Right kidney (tissue), 1 donor: ENCODE measurements at regions not wholly inside any gene's neighbourhood (a gene's known extent, or its start where the extent isn't known, plus 50 kb on each side); places are given as distances from the start of the nearest gene placed in this dataset.

Experiments used
- DNase-seq: peaks from one replicate; pipeline ENCODE4 v3.0.0-alpha.2; 2016

- no peak for DNase-seq
Measured at GRCh38 chr14:97446087-97446486, 648.9 kb downstream of the VRK1 start.

DNA sequence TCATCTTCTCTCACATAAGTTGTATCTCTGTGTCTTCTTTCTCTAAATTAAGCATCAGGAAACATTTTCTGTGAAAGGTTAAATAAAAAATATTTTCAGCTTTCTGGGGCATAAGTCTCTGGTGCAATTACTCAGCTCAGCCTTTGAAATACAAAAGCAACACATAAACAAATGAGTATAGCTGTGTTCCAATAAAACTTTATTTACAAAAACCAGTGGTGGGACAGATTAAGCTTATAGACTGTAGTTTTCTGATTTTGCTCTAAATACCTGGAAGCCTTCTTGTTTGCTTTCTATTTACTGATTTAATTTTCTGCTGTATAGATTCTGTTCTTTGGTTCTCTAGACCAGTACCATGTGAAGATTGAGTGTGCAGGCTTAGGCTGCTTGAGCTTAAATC is 655.1 kb downstream of the VRK1 start:
- DNase-seq = no peak

GRCh38 chr14:97453991-97454390 is 656.8 kb downstream of the VRK1 start:
- DNase-seq = no peak

- DNase-seq = no peak
Measured at GRCh38 chr14:97456462-97456861, 659.3 kb downstream of the VRK1 start.

GRCh38 chr14:97456958-97457357 is 659.8 kb downstream of the VRK1 start:
- no peak for DNase-seq

DNA sequence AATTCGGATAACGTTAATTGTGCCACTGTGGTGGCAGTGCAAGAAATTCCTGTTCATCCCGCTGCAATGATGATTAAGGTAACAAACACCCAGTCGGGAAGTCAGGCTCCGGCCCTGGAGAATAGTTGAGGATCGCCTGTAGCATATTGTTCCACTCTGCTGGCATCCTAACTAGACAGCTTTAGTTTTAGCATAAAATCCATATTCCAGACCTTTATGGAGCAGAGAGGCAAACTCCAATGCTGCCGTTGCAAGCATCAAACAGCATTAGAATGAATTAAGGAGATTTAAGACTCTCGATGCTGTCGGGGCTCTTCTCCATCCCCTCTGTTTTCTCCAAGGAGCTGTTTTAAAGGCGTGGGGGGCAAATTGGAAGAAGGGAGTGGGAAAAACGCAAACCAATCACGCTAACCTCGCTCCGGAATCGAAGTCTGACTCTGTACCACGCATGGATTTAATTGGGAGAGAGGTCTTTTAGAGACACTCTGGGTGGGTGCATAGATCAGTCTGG is 660.4 kb downstream of the VRK1 start:
- DNase-seq = no peak

DNA sequence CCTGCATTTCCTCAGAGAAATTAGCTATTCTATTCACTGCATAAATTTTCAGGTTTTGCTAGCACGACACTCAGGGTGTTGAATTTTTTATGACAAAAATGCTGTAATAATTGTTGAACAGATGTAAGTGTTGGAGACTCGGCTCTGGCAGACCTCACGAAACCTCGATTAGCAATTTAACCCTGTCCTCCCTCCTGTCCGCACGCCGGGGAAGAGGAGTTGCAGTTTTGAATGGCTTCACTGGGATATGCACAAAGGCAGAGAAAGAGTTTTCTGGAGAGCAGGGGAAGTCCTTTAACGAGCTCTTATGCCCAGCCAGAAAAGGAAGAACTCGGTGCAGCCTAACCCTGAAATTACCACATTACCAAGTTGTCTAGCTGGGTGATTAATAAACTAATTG is 661.1 kb downstream of the VRK1 start:
- no peak for DNase-seq

GRCh38 chr14:97458661-97459579 is 661.7 kb downstream of the VRK1 start:
- DNase-seq = peak; percentile 52

- DNase-seq = no peak
Measured at GRCh38 chr14:97462081-97462480, 664.9 kb downstream of the VRK1 start.

- no peak for DNase-seq
Measured at GRCh38 chr14:97468220-97468619, 671.0 kb downstream of the VRK1 start.

- DNase-seq = no peak
Measured at GRCh38 chr14:97477353-97477752, 680.2 kb downstream of the VRK1 start.

- no peak for DNase-seq
Measured at GRCh38 chr14:97485201-97485600, 688.0 kb downstream of the VRK1 start.

GRCh38 chr14:97486601-97487120 is 689.5 kb downstream of the VRK1 start:
- DNase-seq = no peak

DNA sequence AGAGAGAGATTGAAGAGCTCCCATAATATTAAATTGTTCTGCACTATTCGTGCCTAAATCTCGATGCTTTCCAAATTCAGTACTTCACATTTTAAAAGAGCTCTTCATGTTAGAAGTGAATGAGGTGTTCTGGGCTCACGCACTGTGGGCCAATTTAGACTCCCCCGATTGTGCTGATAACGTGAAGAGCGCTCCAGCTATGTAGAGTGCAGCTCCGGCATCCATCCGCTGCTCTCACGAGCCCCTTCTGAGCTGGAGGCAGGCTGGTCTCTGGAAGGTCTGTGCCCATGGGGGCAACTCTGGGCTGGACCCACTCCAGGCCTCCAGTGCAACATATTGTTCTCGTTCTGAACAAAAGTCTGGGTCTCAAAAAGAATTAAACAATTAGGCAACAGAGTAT is 692.6 kb downstream of the VRK1 start:
- no peak for DNase-seq

DNA sequence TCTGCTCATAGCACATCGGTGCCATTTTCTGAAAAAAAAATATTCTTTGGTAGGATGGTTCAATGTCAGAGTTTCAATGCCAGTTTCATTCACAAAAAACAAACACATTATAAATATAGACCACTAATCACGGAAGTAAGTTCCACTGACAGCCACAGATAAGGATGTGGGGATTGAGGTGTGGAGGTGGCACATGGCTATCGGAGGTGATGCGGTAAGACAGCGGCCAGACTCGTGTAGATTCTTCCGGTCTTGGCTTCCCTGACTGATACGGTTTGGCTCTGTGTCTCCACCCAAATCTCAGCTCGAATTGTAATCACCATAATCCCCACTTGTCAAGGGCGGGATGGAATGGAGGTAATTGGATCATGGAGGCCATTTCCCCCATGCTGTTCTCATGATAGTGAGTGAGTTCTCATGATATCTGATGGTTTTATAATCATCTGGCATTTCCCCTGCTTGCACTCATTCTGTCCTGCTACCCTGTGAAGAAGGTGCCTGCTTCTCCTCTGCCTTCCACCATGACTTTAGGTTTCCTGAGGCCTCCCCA is 693.4 kb downstream of the VRK1 start:
- no peak for DNase-seq

- no peak for DNase-seq
Measured at GRCh38 chr14:97491697-97492096, 694.5 kb downstream of the VRK1 start.

- DNase-seq = no peak
Measured at GRCh38 chr14:97499790-97500481, 702.8 kb downstream of the VRK1 start.

GRCh38 chr14:97506626-97507025 is 709.4 kb downstream of the VRK1 start:
- DNase-seq = no peak

DNA sequence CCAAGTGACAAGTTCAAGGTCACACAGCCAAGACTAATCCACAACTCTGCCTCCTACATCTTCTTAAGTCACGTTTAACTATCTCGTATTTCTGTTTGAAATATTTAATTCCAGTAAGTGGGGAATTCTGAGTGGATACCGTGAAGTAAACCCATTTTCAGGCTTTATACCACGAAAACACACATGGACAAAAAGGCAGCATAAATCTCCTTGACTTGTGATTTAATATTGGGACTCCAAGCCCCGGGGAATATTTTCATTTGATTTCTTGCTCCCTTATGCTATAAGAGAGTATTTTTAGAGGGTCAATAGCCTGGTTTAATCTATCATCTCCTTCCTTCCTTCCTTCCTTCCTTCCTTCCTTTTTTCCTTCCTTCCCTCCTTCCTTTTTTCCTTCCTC is 716.7 kb downstream of the VRK1 start:
- no peak for DNase-seq

DNA sequence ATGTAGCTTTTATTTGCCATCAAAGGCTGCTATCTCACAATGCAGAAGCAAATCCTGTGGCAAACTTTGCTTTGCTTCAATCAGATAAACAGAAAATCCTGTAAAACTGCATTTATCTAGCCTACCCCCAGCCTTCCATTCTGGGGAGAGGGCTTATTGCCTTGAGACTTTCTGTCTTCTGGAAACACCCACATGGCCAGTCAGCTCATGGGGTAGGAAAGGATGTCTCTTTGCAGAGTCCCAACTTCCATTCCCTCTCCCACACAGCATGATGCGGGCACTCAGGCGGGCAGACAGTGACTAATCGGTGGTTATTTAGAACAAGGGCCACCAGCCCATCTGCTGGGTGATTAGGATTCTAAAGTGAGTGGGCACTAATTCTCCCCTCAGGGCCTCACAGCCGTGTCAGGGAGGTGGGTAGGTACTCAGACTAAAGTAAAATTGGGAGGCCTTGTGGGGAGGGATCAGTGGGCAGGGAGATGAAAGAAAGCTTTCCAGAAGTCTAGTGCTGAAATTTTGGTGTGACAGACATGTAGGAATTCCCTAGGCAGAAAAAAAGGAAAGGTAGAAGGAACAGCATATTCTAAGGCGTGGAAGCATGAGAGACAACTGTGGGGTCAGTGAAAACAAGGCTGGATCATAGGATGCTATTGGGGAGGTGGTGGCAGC is 720.5 kb downstream of the VRK1 start:
- no peak for DNase-seq

GRCh38 chr14:97523936-97524335 is 726.8 kb downstream of the VRK1 start:
- DNase-seq = no peak

- no peak for DNase-seq
Measured at GRCh38 chr14:97524589-97525319, 727.6 kb downstream of the VRK1 start.
